GM12873 (cell line): ENCODE measurements at regions not wholly inside any gene's neighbourhood (a gene's known extent, or its start where the extent isn't known, plus 50 kb on each side); places are given as distances from the start of the nearest gene placed in this dataset.

ENCODE experiments used
- CTCF ChIP-seq: IDR thresholded peaks from 2 replicates; pipeline ENCODE4 v1.5.1; 2012; ENCODE audit warnings: low read depth, mild to moderate bottlenecking, moderate library complexity, low read length, control low read depth; ENCODE audit not compliant: insufficient read depth; ENCODE audit errors: missing control alignments

DNA sequence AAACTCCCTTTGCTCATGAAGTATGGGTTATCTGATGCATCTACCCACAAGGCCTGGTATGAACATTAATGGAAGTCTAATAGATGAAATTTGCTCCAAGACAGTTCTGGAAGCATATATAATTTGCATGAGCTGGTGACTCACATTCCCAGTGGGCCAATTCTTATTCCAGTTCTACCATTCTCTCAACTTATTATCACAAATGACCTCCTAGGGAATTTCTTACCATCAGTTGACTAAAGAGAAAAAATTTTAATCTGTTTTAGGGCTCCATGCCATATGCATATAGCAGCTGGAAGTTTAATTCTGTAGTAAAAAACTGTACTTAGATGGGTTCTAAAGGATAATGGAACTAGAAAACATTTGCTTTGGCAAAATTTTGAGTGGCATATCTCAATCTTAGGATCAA lies 165.2 kb upstream of the COL3A1 start:
- no peak for TF ChIP-seq CTCF

- TF ChIP-seq CTCF = no peak
These were observed 163.6 kb upstream of the COL3A1 start for GRCh38 chr2:188810586-188810985.

DNA sequence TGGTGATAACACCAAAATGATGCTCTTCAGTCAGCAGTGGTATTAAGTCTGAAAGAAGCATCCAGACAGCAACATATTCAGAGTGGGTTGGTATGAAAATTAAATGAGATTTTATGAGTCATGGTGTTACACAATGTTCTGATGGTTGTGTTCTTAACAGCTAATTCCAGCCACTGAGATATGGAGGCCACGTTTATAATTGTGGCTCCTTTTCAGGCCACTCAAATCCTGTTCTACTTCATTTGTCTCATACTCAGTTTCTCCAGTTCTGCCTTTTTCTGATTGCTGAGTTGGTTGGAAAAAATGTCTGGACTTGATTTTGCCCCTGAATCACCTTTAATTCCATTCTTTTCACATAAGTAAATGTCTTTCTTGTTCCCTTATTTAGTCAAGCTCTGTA lies 162.7 kb upstream of the COL3A1 start:
- TF ChIP-seq CTCF = no peak

DNA sequence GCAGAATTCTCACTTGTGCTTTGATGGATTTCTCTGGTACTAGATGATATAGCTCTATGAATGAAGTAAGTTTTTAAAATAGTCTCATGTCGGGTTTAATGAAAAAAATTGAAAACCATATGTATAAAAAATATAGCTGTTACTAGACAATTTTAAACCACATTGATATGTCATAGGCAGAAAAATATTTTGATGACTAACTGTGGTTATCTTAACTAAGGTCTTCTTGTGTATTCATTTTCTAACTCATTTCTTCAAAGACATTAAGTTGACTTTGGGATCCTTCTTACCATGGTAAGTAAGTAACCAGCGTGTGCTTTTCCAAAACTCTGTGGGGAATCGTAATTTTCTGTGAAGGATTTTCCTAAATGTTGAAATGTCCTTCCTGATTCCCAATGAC lies 160.9 kb upstream of the COL3A1 start:
- TF ChIP-seq CTCF = no peak

GRCh38 chr2:188813857-188814256 lies 160.3 kb upstream of the COL3A1 start:
- no peak for TF ChIP-seq CTCF

DNA sequence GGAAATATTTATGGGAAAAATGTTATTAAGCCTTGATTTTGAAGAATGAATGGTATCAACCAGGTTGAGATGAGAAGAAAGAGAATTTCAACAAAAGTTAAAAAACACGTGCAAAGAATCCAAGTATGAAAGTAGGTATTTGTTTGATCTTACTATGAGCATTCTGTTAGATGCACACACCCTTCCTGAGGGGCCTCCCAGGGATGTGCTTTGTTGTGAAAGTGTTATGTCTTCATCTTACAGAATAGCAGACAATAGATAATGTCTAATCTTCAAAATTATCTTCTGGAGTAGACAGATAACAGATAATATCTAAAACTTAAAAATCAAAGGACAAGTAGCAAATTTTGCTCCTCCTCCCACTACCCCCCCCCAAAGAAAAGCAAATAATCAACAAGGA lies 155.2 kb upstream of the COL3A1 start:
- no peak for TF ChIP-seq CTCF

DNA sequence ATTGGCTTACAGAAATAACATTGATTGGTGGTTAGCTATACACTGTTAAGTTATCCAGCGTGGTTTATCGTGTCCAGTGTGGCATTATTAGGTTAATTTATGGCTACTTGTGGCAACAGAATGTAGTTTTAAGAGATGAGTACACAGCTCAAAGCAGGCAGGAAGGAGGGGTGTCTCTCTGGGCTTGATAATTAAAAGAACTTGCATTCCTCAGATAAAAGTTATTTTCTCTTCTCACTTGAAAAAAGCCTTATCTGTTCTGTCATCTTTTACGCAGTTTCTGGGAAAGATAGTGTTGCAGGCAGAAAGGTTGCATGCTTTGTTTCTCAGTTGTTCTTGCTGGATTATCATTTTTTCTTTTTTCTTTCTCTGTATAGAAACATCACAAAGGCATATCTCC lies 154.4 kb upstream of the COL3A1 start:
- TF ChIP-seq CTCF = no peak

- TF ChIP-seq CTCF = no peak
These were observed 153.6 kb upstream of the COL3A1 start for GRCh38 chr2:188820576-188820975.
